Mesothelial cell of epicardium (in vitro differentiated cells): ENCODE measurements at regions not wholly inside any gene's neighbourhood (a gene's known extent, or its start where the extent isn't known, plus 50 kb on each side); places are given as distances from the start of the nearest gene placed in this dataset.

ENCODE experiments used
- DNase-seq, 2 experiments: peaks; one replicate each; pipeline ENCODE4 v3.0.0; 2021; ENCODE audit warnings: low spot score in 2 of 2; ENCODE audit not compliant: unreplicated experiment in 2 of 2
- H3K27ac Mint-ChIP-seq: 2 replicates; pipeline ENCODE4 v1.8.0; 2021; ENCODE audit warnings: mixed read lengths
- H3K27me3 Mint-ChIP-seq: 2 replicates; pipeline ENCODE4 v1.8.0; 2021; ENCODE audit warnings: low read depth, mixed read lengths
- H3K36me3 Mint-ChIP-seq: 2 replicates; pipeline ENCODE4 v1.8.0; 2021; ENCODE audit warnings: mixed read lengths
- H3K4me1 Mint-ChIP-seq: 2 replicates; pipeline ENCODE4 v1.8.0; 2021; ENCODE audit warnings: mixed read lengths
- H3K4me3 Mint-ChIP-seq: 2 replicates; pipeline ENCODE4 v1.8.0; 2021; ENCODE audit warnings: mild to moderate bottlenecking, moderate library complexity, mixed read lengths
- H3K9me3 Mint-ChIP-seq: 2 replicates; pipeline ENCODE4 v1.8.0; 2021; ENCODE audit warnings: mixed read lengths
- TF ChIP-seq, protein P1 (sequence below): fragments of 200-600 bp; sonication (generic); IDR thresholded peaks from one replicate; pipeline ENCODE4 v1.5.0; 2021; ENCODE audit warnings: antibody characterized with exemption; ENCODE audit not compliant: unreplicated experiment

DNA sequence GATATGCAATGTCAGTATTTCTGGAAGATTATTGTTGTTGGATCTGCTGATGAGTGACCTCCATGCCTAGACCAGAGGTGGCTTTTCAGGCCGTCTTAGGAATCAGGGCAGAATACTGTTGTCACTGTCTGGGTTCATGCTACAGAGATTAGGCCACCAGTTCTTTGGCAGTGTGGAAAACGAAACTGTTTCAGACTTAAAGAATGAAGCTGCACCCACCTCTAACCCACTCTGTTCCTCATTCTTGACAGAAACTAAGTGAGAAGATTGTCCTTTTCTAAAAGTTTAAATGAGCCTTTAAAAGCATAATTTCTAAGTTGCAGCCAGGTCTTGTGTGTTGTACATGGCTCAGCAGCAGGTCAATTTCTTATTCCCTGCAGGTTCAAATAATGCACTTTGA is 444.3 kb downstream of the ENC1 start:
- Mint-ChIP-seq H3K27me3 (no peaks in the 10 kb centered on the region), H3K27ac (no peak overlapping the region), H3K4me3 (no peak overlapping the region), H3K36me3 (no peaks in the 10 kb centered on the region), H3K4me1 (peaks cover 36% of the 10 kb centered on the region), H3K9me3 (peaks cover 8% of the 10 kb centered on the region)
- DNase-seq, result no peak
- TF ChIP-seq, protein P1, sequence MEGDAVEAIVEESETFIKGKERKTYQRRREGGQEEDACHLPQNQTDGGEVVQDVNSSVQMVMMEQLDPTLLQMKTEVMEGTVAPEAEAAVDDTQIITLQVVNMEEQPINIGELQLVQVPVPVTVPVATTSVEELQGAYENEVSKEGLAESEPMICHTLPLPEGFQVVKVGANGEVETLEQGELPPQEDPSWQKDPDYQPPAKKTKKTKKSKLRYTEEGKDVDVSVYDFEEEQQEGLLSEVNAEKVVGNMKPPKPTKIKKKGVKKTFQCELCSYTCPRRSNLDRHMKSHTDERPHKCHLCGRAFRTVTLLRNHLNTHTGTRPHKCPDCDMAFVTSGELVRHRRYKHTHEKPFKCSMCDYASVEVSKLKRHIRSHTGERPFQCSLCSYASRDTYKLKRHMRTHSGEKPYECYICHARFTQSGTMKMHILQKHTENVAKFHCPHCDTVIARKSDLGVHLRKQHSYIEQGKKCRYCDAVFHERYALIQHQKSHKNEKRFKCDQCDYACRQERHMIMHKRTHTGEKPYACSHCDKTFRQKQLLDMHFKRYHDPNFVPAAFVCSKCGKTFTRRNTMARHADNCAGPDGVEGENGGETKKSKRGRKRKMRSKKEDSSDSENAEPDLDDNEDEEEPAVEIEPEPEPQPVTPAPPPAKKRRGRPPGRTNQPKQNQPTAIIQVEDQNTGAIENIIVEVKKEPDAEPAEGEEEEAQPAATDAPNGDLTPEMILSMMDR, result no peak

DNA sequence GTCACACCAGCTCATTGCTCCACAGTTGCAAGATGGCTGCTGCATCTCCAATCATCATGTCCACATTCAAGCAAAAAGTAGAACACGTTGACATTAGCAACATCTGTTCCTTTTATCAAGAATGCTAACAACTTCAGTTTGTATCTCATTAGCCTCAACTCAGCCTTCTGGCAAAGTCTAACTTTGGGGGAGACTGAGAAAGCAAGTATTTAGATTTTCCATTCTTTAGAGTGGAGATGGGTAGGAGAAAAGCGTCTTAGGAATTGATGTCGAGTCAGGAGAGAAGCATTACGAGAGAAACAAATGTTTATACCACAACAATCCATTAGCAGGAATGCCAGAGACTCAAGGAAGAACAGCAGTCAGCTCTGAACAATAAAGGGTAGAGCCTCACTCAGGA is 446.3 kb downstream of the ENC1 start:
- Mint-ChIP-seq H3K4me3 (no peak overlapping the region), H3K27me3 (no peaks in the 10 kb centered on the region), H3K9me3 (peaks cover 21% of the 10 kb centered on the region), H3K36me3 (peaks cover 3% of the 10 kb centered on the region), H3K27ac (no peak overlapping the region), H3K4me1 (peaks cover 19% of the 10 kb centered on the region)
- TF ChIP-seq, protein P1, result no peak
- DNase-seq, result no peak

DNA sequence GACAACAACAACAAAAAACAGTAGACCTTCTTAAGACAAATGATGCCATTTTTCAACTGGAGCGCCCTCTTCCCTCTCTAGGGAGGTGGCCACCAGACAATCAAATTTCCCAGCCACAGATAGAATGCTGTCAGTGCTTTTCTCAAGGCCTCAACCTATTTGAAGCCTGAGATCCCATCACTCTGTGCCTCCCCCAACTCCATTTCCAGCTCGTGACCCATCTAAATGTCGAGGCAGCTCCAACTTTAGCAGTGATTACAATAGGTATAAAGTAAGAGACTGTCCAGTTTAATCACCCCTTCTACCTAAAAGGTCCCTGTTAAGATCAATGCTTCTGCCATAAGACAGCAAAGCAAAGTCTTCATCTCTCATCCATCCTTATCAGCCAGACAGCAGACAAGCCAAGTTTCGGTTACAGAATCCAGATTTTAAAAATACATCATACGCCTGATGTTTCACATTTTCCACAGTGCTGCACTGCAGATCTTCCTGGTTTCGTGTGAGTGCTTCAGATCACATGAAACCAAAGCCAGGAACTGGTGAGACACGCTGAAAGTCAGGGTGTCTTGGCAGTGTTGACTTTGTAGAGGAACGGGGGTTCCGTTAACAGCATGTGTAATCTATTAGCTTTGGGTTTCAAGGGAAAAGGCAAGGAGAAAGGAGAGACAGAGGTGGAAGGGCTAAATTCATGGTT is 447.8 kb downstream of the ENC1 start:
- no peak for DNase-seq
- Mint-ChIP-seq H3K4me1 (peaks cover 16% of the 10 kb centered on the region), H3K27ac (peak overlapping the region; percentile 98), H3K4me3 (no peak overlapping the region), H3K27me3 (no peaks in the 10 kb centered on the region), H3K9me3 (peaks cover 25% of the 10 kb centered on the region), H3K36me3 (peaks cover 3% of the 10 kb centered on the region)
- TF ChIP-seq, protein P1, result no peak

DNA sequence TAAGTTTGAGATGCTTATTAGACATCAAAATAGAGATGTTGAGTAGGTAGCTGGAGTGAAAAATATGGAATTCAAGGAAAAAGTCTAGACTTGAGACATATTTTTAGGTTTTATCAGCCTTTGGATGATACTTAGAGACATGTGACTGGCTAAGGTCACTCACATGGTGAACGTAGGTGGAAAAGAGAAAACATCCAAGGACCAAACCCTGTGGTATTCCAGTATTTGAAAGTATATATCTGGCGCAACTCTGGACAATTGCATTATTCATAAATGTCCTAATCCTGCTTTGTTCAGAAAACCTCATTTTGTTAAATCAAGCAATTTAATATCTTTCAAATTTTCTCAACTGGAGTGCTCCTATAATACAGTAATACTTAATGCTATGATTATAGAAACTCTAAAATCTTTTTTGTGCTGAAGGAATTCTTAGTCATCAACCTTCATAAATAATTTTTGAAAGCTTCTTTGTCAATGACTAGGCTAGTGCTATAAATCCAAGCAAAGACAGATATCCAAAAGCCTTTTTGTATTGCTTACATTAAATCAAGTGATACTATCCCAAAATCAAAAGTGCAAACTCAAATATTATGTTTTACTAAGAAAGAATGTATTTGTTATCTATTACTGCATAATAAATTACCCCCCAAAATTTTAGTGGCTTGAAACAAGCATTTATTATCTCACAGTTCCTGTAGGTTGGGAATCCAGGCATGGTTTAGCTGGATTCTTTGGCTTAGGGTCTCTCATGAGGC is 452.0 kb downstream of the ENC1 start:
- no peak overlapping the region for H3K27ac Mint-ChIP-seq
- peaks cover 52% of the 10 kb centered on the region for H3K4me1 Mint-ChIP-seq
- H3K9me3 Mint-ChIP-seq, result peaks cover 18% of the 10 kb centered on the region
- peaks cover 3% of the 10 kb centered on the region for H3K36me3 Mint-ChIP-seq
- no peaks in the 10 kb centered on the region for H3K27me3 Mint-ChIP-seq
- TF ChIP-seq, protein P1, result no peak
- H3K4me3 Mint-ChIP-seq, result no peak overlapping the region
- DNase-seq, result no peak

DNA sequence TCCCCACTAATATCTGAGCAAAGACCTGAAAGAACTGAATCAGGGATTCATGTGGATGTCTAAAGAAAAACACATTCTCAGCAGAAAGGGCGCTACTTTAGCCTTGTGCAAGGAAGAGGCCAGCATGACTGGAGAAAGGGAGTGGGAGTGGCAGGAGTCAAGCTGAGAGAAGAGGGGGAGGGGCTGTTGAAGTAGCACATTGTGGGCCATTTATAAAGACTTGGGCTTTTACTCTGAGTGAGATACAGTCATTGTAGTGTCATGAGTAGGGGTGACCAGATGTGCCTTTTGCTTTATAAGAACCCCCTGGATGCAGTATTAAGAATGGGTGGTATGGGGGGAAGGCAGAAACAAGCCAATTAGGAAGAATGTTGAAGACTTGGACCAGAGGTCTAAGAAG is 452.8 kb downstream of the ENC1 start:
- H3K27ac Mint-ChIP-seq, result peak overlapping the region; percentile 35
- H3K4me1 Mint-ChIP-seq, result peaks cover 49% of the 10 kb centered on the region
- no peak overlapping the region for H3K4me3 Mint-ChIP-seq

More for the DNA sequence above, 452.8 kb downstream of the ENC1 start:
- peaks cover 18% of the 10 kb centered on the region for H3K9me3 Mint-ChIP-seq
- H3K27me3 Mint-ChIP-seq, result no peaks in the 10 kb centered on the region
- peaks cover 3% of the 10 kb centered on the region for H3K36me3 Mint-ChIP-seq
- TF ChIP-seq, protein P1, result no peak
- DNase-seq, result no peak
